Kidney (tissue), 13 donors: ENCODE measurements at regions not wholly inside any gene's neighbourhood (a gene's known extent, or its start where the extent isn't known, plus 50 kb on each side); places are given as distances from the start of the nearest gene placed in this dataset.
A peak's percentile ranks its signal among the peaks of the same experiment; 100 is the strongest.

Experiments used
- DNase-seq, 5 donors: peaks; one replicate each; pipeline ENCODE4 v3.0.0-alpha.2; 2013 to 2020
- FAIRE-seq: peaks from 2 replicates; lab custom pipeline; 2012; peaks lifted over from hg19 to GRCh38; lab: Jason Lieb, UNC
- H3K27ac ChIP-seq, 2 donors: one replicate each; pipeline ENCODE4 v1.7.0; 2013; ENCODE audit warnings: low read depth in 2 of 2, low read length in 2 of 2, inconsistent platforms in 1 of 2
- H3K27me3 ChIP-seq: one replicate; pipeline ENCODE4 v1.7.1; 2013; ENCODE audit warnings: low read length, inconsistent platforms; ENCODE audit not compliant: control insufficient read depth, insufficient read depth
- H3K36me3 ChIP-seq, 3 donors: one replicate each; pipeline versions ENCODE4 v1.7.0 to v1.7.1; 2013; ENCODE audit warnings: low read length in 3 of 3, control low read depth in 1 of 3, inconsistent platforms in 1 of 3; ENCODE audit not compliant: insufficient read depth in 3 of 3, control insufficient read depth in 2 of 3
- H3K4me1 ChIP-seq, 3 donors: one replicate each; pipeline versions ENCODE4 v1.7.0 to v1.7.1; 2013; ENCODE audit warnings: low read length in 3 of 3, inconsistent platforms in 1 of 3, low read depth in 1 of 3; ENCODE audit not compliant: control insufficient read depth in 2 of 3, insufficient read depth in 2 of 3
- H3K4me3 ChIP-seq, 3 donors: one replicate each; pipeline versions ENCODE4 v1.7.0 to v1.8.1; 2013; ENCODE audit warnings: low read length in 3 of 3, control low read depth in 1 of 3, inconsistent platforms in 1 of 3
- H3K9ac ChIP-seq, 3 donors: one replicate each; pipeline versions ENCODE4 v1.7.0 to v1.7.1; 2013; ENCODE audit warnings: low read length in 3 of 3, control low read depth in 1 of 3, inconsistent platforms in 1 of 3
- H3K9me3 ChIP-seq, 3 donors: one replicate each; pipeline versions ENCODE4 v1.7.0 to v1.7.1; 2013; ENCODE audit warnings: low read length in 3 of 3, control low read depth in 1 of 3, inconsistent platforms in 1 of 3; ENCODE audit not compliant: control insufficient read depth in 2 of 3, insufficient read depth in 1 of 3
- intact Hi-C: fragments of 100-400 bp; cut with DNase I; formaldehyde crosslinking; loops from one replicate; pipeline ENCODE4 v1.11.1; 2022
- TF ChIP-seq, protein P1 (sequence below): IDR thresholded peaks from 3 replicates; pipeline ENCODE4 v1.5.1; 2012; ENCODE audit warnings: mild to moderate bottlenecking, moderate library complexity, borderline replicate concordance; ENCODE audit not compliant: insufficient read depth; ENCODE audit errors: extremely low read depth
- donor health status: control.
- donor health status: control.
- donor health status: control.
- donor health status: control.
- donor health status: control.
- donor health status: DM: yes; HTN: yes; CAD: no.
- donor health status: Normal renal cell carcinoma (clear cell type).

DNA sequence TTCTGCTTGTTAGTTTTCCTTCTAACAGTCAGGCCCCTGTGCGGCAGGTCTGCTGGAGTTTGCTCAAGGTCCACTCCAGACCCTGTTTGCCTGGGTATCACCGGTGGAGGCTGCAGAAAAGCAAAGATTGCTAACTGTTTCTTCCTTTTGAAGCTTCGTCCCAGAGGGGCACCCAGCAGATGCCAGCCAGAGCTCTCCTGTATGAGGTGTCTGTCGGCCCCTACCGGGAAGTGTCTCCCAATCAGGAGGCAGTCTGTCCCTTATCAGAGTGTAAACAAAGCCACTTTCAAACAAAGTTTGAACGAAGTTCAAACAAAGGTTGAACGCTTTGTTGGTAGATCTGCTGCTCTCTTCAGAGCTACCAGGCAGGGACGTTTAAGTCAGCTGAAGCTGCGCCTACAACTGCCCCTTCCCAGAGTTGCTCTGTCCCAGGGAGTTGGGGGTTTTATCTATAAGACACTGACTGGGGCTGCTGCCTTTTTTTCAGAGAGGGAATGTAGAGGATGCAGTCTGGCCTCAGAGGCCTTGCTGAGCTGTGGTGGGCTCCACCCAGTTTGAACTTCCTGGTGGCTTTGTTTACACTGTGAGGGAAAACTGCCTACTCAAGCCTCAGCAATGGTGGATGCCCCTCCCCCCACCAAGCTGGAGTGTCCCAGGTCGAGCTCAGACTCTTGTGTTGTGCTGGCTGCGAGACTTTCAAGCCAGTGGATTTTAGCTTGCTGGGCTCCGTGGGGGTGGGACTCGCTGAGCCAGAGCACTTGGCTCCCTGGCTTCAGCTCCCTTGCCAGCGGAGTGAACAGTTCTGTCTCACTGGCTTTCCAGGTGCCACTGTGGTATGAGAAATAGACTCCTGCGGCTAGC, 401.8 kb downstream of the SRGAP2C start:
- Histone ChIP-seq H3K4me1 (no peaks in the 10 kb centered on the region), H3K27ac (no peak overlapping the region), H3K36me3 (no peaks in the 10 kb centered on the region), H3K27me3 (no peaks in the 10 kb centered on the region), H3K4me3 (no peak overlapping the region), H3K9ac (no peak overlapping the region), H3K9me3 (no peaks in the 10 kb centered on the region)
- intact Hi-C loops: no loop called here
- TF ChIP-seq, protein P1, sequence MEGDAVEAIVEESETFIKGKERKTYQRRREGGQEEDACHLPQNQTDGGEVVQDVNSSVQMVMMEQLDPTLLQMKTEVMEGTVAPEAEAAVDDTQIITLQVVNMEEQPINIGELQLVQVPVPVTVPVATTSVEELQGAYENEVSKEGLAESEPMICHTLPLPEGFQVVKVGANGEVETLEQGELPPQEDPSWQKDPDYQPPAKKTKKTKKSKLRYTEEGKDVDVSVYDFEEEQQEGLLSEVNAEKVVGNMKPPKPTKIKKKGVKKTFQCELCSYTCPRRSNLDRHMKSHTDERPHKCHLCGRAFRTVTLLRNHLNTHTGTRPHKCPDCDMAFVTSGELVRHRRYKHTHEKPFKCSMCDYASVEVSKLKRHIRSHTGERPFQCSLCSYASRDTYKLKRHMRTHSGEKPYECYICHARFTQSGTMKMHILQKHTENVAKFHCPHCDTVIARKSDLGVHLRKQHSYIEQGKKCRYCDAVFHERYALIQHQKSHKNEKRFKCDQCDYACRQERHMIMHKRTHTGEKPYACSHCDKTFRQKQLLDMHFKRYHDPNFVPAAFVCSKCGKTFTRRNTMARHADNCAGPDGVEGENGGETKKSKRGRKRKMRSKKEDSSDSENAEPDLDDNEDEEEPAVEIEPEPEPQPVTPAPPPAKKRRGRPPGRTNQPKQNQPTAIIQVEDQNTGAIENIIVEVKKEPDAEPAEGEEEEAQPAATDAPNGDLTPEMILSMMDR: no peak
- DNase-seq (peak in 1 of 5 donors; percentile 41), FAIRE-seq (no peak)

DNA sequence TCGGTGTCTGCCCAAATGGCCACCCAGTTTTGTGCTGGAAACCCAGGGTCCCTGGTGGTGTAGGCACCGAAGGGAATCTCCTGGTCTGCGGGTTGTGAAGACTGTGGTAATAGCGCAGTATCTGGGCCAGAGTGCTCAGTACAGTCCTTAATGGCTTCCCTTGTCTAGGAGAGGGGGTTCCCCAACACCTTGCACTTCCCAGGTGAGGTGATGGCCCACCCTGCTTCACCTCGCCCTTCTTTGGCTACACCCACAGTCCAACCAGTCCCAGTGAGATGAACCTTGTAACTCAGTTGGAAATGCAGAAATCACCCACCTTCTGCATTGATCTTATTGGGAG, 402.4 kb downstream of the SRGAP2C start:
- TF ChIP-seq, protein P1: no peak
- DNase-seq: no peak
- Histone ChIP-seq H3K27ac (no peak overlapping the region), H3K36me3 (no peaks in the 10 kb centered on the region), H3K4me1 (no peaks in the 10 kb centered on the region), H3K9ac (no peak overlapping the region), H3K9me3 (no peaks in the 10 kb centered on the region), H3K4me3 (no peak overlapping the region), H3K27me3 (no peaks in the 10 kb centered on the region)
- intact Hi-C loops: no loop called here
- no peak for FAIRE-seq

DNA sequence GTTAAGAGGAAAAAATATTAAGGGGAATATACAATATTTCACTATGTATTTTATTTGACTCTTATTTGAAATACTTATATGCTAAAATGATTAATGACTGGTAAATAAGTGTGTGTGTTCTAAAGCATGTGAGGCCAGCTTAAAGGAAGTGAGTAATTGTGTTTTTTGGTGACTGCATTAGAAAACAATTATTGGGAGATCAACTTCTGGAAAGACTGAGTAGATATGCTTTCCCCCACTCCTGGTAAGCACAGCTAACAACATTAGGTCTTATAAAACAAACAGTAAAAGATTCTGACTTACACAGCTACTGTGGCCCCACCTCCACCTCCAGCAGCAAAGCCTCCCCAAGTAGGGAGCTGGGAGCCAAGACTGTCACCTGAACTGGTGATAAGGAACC, 403.0 kb downstream of the SRGAP2C start:
- FAIRE-seq (no peak), DNase-seq (no peak)
- Histone ChIP-seq H3K27me3 (no peaks in the 10 kb centered on the region), H3K4me3 (no peak overlapping the region), H3K36me3 (no peaks in the 10 kb centered on the region), H3K4me1 (no peaks in the 10 kb centered on the region), H3K9ac (no peak overlapping the region), H3K27ac (no peak overlapping the region), H3K9me3 (no peaks in the 10 kb centered on the region)
- intact Hi-C loops: no loop called here
- TF ChIP-seq, protein P1: no peak
